GM12873 (cell line): ENCODE measurements at regions not wholly inside any gene's neighbourhood (a gene's known extent, or its start where the extent isn't known, plus 50 kb on each side); places are given as distances from the start of the nearest gene placed in this dataset.

Experiments used
- TF ChIP-seq, protein P1 (sequence below): IDR thresholded peaks from 2 replicates; pipeline ENCODE4 v1.5.1; 2012; ENCODE audit warnings: low read depth, mild to moderate bottlenecking, moderate library complexity, low read length, control low read depth; ENCODE audit not compliant: insufficient read depth; ENCODE audit errors: missing control alignments

GRCh38 chr3:72421786-72422185 lies 426.5 kb downstream of the SHQ1 start:
- TF ChIP-seq, protein P1, sequence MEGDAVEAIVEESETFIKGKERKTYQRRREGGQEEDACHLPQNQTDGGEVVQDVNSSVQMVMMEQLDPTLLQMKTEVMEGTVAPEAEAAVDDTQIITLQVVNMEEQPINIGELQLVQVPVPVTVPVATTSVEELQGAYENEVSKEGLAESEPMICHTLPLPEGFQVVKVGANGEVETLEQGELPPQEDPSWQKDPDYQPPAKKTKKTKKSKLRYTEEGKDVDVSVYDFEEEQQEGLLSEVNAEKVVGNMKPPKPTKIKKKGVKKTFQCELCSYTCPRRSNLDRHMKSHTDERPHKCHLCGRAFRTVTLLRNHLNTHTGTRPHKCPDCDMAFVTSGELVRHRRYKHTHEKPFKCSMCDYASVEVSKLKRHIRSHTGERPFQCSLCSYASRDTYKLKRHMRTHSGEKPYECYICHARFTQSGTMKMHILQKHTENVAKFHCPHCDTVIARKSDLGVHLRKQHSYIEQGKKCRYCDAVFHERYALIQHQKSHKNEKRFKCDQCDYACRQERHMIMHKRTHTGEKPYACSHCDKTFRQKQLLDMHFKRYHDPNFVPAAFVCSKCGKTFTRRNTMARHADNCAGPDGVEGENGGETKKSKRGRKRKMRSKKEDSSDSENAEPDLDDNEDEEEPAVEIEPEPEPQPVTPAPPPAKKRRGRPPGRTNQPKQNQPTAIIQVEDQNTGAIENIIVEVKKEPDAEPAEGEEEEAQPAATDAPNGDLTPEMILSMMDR = no peak

DNA sequence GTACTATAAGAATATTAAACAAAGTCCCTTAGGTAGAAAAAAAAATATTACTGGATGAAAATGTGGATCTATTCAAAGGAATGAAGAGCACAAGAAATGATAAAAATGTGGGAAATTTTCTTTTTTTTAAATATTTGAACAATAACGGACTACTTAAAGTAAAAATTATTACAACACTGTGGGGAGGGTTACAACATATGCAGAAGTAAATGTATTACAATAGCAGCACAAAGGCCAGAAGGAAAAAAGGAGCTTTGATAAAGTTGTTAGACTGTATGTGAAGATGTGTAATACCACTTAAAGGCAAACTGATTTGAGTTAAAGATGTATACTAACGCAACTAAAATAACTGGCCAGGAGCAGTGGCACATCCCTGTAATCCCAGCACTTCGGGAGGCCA lies 427.1 kb downstream of the SHQ1 start:
- TF ChIP-seq, protein P1 = no peak

GRCh38 chr3:72418856-72419255 lies 429.4 kb downstream of the SHQ1 start:
- TF ChIP-seq, protein P1 = no peak

- TF ChIP-seq, protein P1 = no peak
Measured at GRCh38 chr3:72418244-72418643, 430.0 kb downstream of the SHQ1 start.

DNA sequence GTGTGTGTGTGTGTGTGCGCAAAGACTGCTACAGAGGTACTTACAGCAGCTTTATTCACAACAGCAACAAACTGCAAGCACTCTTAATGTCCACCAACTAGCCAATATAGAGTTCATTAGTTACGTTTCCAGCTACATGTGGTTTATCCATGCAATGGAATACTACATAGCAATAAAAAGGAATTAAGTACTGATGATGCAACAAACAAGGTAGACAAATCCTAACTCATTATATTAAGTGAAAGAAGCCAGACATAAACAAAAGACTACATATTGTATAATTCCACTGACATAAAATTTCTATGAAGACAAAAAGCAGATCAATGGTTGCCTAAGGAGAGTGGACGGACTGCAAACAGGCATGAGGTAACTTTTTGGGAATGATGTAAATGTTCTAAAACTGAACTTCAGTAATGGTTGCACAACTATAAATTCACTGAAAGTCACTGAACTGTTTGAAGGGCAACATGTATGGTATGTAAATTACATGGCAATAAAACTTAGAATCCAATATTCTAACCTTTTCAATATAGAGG lies 433.7 kb downstream of the SHQ1 start:
- TF ChIP-seq, protein P1 = no peak

DNA sequence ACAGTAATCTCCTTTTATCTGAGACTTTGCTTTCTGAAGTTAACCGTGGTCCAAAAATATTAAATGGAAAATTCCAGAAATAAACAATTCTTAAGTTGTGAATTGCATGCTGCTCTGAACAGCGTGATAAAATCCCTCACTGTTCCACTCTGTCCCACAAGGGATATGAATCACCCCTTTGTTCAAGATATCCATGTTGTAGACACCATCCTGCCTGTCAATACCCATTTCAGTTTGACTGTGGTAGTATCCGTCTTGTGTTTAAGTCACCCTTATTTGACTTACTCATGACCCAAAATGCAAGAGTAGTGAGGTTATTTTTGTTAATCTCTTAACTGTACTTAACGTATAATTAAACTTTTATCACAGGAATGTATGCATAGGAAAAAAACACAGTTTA lies 435.0 kb downstream of the SHQ1 start:
- TF ChIP-seq, protein P1 = no peak

GRCh38 chr3:72412340-72412956 lies 435.8 kb downstream of the SHQ1 start:
- TF ChIP-seq, protein P1 = no peak

DNA sequence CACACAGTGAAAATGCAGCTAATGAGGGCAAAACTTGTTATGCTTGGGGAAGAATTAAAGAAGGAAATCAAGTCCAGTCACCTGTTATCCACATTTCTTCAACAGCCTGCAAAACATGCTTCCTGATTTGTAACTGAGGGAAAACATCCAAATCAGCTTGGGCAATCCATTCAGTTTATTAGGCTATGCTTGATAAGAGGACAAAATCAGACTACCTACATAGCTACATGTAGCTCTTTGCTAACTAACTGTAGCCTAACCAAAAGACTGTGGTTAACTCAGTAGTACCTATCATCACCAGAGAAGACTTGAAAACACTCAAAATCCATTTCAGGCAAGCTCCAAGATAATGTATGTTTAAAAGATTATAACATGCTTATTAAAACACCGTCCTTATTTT lies 436.4 kb downstream of the SHQ1 start:
- TF ChIP-seq, protein P1 = no peak
